ENCODE measurements at regions not wholly inside any gene's neighbourhood (a gene's known extent, or its start where the extent isn't known, plus 50 kb on each side); places are given as distances from the start of the nearest gene placed in this dataset.

DNA sequence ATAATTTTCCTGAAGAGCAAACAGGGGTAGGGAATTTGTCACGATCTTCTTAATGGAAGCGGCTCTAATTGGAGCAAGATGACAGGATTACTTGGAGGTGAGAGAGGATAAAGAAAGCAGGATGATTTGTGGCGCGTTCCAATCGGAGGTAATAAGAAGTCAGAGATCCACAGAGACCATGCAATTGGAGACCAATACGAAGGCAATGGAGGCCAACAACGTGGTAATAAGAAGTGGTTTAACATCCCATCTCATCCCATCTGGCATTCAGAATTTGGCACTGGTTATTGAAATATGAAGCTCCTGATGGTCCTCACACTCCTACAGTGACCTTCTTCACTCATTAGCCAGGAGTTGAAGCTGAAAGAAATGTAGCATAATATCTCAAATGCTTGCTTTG, 130.6 kb downstream of the DLEU7 start:
- WGBS (ENCODE audit: extremely low coverage, insufficient read length, low lambda C conversion rate), result no CpG with 5 or more reads among the region's 7 CpGs
- H3K27me3 Mint-ChIP-seq (ENCODE audit: low read depth), result no peaks in the 10 kb centered on the region; the same call in 1 of the 2 replicates
- no peak overlapping the region for H3K27ac ChIP-seq (ENCODE audit: insufficient read length, low read depth, low read length)
- H3K4me2 ChIP-seq (ENCODE audit: insufficient read depth, insufficient read length, low read length), result no peak overlapping the region
- no peak overlapping the region for H2AFZ ChIP-seq (ENCODE audit: low read length)
- H3K27me3 ChIP-seq (ENCODE audit: insufficient read depth, low read length), result no peaks in the 10 kb centered on the region
- H3K14ac ChIP-seq (ENCODE audit: insufficient read depth, low read length), result no peak overlapping the region
- H3K4ac ChIP-seq (ENCODE audit: low read depth, low read length), result no peak overlapping the region
- H3K4me3 Mint-ChIP-seq, result no peak overlapping the region
- no peaks in the 10 kb centered on the region for H3K4me1 ChIP-seq (ENCODE audit: insufficient read depth, low read length)
- H3K56ac ChIP-seq (ENCODE audit: insufficient read length, low read depth, low read length), result no peak overlapping the region
- no peak overlapping the region for H2BK5ac ChIP-seq (ENCODE audit: insufficient read length, low read length)
- no peak overlapping the region for H3T11ph ChIP-seq (ENCODE audit: low read length)
- no peaks in the 10 kb centered on the region for H3K9me3 Mint-ChIP-seq
- H3K79me1 ChIP-seq (ENCODE audit: insufficient read depth, low read depth, low read length, poor library complexity, severe bottlenecking), result no peaks in the 10 kb centered on the region
- H3K9ac ChIP-seq (ENCODE audit: extremely low read depth, insufficient read length, low read length), result no peak overlapping the region
- H3K4me1 Mint-ChIP-seq, result peaks cover 0 to 3% of the 10 kb centered on the region in 2 experiments; a peak in 1 of 4 replicates
- no peak overlapping the region for H2BK120ac ChIP-seq (ENCODE audit: low read depth, low read length, poor library complexity, severe bottlenecking)
- H3K27ac Mint-ChIP-seq, result no peak overlapping the region
- H3K79me2 ChIP-seq (ENCODE audit: insufficient read depth, low read length), result no peaks in the 10 kb centered on the region
- no peak overlapping the region for H3K23ac ChIP-seq (ENCODE audit: insufficient read length, low read depth, low read length)
- no peak overlapping the region for H2BK15ac ChIP-seq (ENCODE audit: low read depth, low read length)
- no peaks in the 10 kb centered on the region for H3K9me3 ChIP-seq (ENCODE audit: control insufficient read depth, low read depth, low read length)
- no peak overlapping the region for H2BK20ac ChIP-seq (ENCODE audit: low read depth, low read length, poor library complexity, severe bottlenecking)
- no peak overlapping the region for H2BK12ac ChIP-seq (ENCODE audit: insufficient read length, low read depth, low read length)
- no peaks in the 10 kb centered on the region; a peak in 1 of 7 replicates for H3K36me3 Mint-ChIP-seq (ENCODE audit: insufficient read depth in 1 of 3, low read depth in 3 of 3)
- H4K20me1 ChIP-seq (ENCODE audit: control insufficient read depth, insufficient read depth, insufficient read length), result no peaks in the 10 kb centered on the region
- no peaks in the 10 kb centered on the region for H3K23me2 ChIP-seq (ENCODE audit: insufficient read length, low read depth, low read length, poor library complexity, severe bottlenecking)
- no peak overlapping the region for H2AK5ac ChIP-seq (ENCODE audit: insufficient read length, low read length)
- H4K8ac ChIP-seq (replicated peaks; ENCODE audit: insufficient read length, low read depth, low read length), result no peak overlapping the region
- H3K18ac ChIP-seq (ENCODE audit: insufficient read length, low read depth, low read length), result no peak overlapping the region
- TF ChIP-seq, protein P1, sequence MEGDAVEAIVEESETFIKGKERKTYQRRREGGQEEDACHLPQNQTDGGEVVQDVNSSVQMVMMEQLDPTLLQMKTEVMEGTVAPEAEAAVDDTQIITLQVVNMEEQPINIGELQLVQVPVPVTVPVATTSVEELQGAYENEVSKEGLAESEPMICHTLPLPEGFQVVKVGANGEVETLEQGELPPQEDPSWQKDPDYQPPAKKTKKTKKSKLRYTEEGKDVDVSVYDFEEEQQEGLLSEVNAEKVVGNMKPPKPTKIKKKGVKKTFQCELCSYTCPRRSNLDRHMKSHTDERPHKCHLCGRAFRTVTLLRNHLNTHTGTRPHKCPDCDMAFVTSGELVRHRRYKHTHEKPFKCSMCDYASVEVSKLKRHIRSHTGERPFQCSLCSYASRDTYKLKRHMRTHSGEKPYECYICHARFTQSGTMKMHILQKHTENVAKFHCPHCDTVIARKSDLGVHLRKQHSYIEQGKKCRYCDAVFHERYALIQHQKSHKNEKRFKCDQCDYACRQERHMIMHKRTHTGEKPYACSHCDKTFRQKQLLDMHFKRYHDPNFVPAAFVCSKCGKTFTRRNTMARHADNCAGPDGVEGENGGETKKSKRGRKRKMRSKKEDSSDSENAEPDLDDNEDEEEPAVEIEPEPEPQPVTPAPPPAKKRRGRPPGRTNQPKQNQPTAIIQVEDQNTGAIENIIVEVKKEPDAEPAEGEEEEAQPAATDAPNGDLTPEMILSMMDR (conservative IDR thresholded peaks at IDR 0.05), result no peak
- no peak for DNase-seq
- no peak overlapping the region for H4K5ac ChIP-seq (ENCODE audit: insufficient read length, low read depth, low read length)
- H4K91ac ChIP-seq (ENCODE audit: insufficient read length, low read depth, low read length), result no peak overlapping the region

Data from H9 (cell line).